HepG2 (cell line): ENCODE measurements at regions not wholly inside any gene's neighbourhood (a gene's known extent, or its start where the extent isn't known, plus 50 kb on each side); places are given as distances from the start of the nearest gene placed in this dataset.
"Not testable (repeated sequence)": the region's sequence is repeated elsewhere in the genome, so short reads cannot be mapped to it uniquely, and the experiment has no call there.

ENCODE experiments used
- ATAC-seq: fragments of 200-7000 bp; cut with Tn5 transposase; 3 replicates; pipeline ENCODE4 v1.9.1; 2020; ENCODE audit warnings: mild to moderate bottlenecking, moderate library complexity
- BruUV-seq: library from RNA; stranded (reverse); fragments of 400-500 nt; replicated peaks from 2 replicates; lab custom pipeline; 2021; lab: Mats Ljungman, UMichigan
- CTCF ChIA-PET: fragments of 300-600 bp; formaldehyde crosslinking; extraction: SDS; loops from one replicate; lab custom pipeline; 2021; ENCODE audit warnings: low total read pairs, inconsistent platforms, low intra/inter-chr PET ratio; lab: Yijun Ruan, JAX
- POLR2A ChIA-PET: fragments of 350-600 bp; sonication (Branson Sonifier 250); formaldehyde crosslinking; loops from one replicate; lab custom pipeline; 2020; ENCODE audit warnings: antibody characterized with exemption, inconsistent platforms; lab: Yijun Ruan, JAX
- DNase-seq: peaks from one replicate; pipeline ENCODE4 v3.0.0-alpha.2; 2015; ENCODE audit warnings: low spot score
- FAIRE-seq: peaks from 3 replicates; lab custom pipeline; 2011; peaks lifted over from hg19 to GRCh38; lab: Jason Lieb, UNC
- H2AFZ ChIP-seq: one replicate; pipeline ENCODE4 v1.6.1; 2011; ENCODE audit warnings: low read length, inconsistent platforms
- H3K27ac ChIP-seq: fragments of 300-600 bp; 3 replicates; pipeline ENCODE4 v1.8.0; 2011; ENCODE audit warnings: mixed run types, mild to moderate bottlenecking, mixed read lengths, low read length, inconsistent platforms; ENCODE audit not compliant: insufficient read depth; ENCODE audit errors: extremely low read length
- H3K27me3 ChIP-seq, 2 experiments: fragments of 200-600 bp in 1 of 2; 2 replicates in 1 of 2; 3 replicates in 1 of 2; pipeline versions ENCODE4 v1.6.0 to v1.8.0; 2011; ENCODE audit warnings: low read length in 2 of 2, mild to moderate bottlenecking in 2 of 2, moderate library complexity in 2 of 2, inconsistent platforms in 1 of 2; ENCODE audit not compliant: insufficient read depth in 2 of 2, control insufficient read depth in 1 of 2
- H3K36me3 ChIP-seq, 2 experiments: fragments of 200-600 bp in 1 of 2; replicated peaks in 1 of 2; 2 replicates in 1 of 2; 3 replicates in 1 of 2; pipeline versions ENCODE4 v1.5.1 to v1.8.0; 2011; ENCODE audit warnings: low read length in 2 of 2, inconsistent platforms in 1 of 2; ENCODE audit not compliant: insufficient read depth in 2 of 2, control insufficient read depth in 1 of 2
- H3K4me1 ChIP-seq: 2 replicates; pipeline ENCODE4 v1.5.1; 2012; ENCODE audit warnings: low read length, inconsistent platforms; ENCODE audit not compliant: insufficient read depth
- H3K4me2 ChIP-seq: 2 replicates; pipeline ENCODE4 v1.6.0; 2011; ENCODE audit warnings: low read depth, low read length, inconsistent platforms
- H3K4me3 ChIP-seq, 3 experiments: fragments of 200-600 bp in 1 of 3; sonication (generic), shearing (Covaris generic) in 1 of 3; replicated peaks in 1 of 3; 2 replicates each; pipeline ENCODE4 v1.5.1; 2011 to 2016; ENCODE audit warnings: low read length in 3 of 3, inconsistent platforms in 2 of 3, low read depth in 2 of 3, mild to moderate bottlenecking in 2 of 3, control low read depth in 1 of 3, mixed read lengths in 1 of 3; ENCODE audit not compliant: insufficient read depth in 1 of 3
- H3K79me2 ChIP-seq: one replicate; pipeline ENCODE4 v1.6.1; 2011; ENCODE audit warnings: low read length, inconsistent platforms; ENCODE audit not compliant: insufficient read depth
- H3K9ac ChIP-seq: 2 replicates; pipeline ENCODE4 v1.6.0; 2011; ENCODE audit warnings: mild to moderate bottlenecking, low read depth, low read length, inconsistent platforms; ENCODE audit not compliant: insufficient read depth
- H3K9me3 ChIP-seq: 2 replicates; pipeline ENCODE4 v1.5.1; 2012; ENCODE audit warnings: mild to moderate bottlenecking, low read length
- H4K20me1 ChIP-seq: 2 replicates; pipeline ENCODE4 v1.6.0; 2011; ENCODE audit warnings: inconsistent platforms, mild to moderate bottlenecking, low read length, moderate library complexity; ENCODE audit not compliant: insufficient read depth
- ZBTB40 ChIP-seq, 2 experiments: fragments of 450-650 bp in 1 of 2; sonication (generic) in 1 of 2; formaldehyde crosslinking in 1 of 2; IDR thresholded peaks; 2 replicates each; pipeline versions ENCODE4 v1.6.1 to v1.8.0; 2016 to 2022; ENCODE audit warnings: antibody characterized with exemption in 1 of 2, mild to moderate bottlenecking in 1 of 2, missing genetic modification reagents in 1 of 2
- WGBS: methylation state at CpG from one replicate; pipeline ENCODE4 v1.1.6; 2017; ENCODE audit warnings: low lambda C conversion rate; 5-methylcytosine and 5-hydroxymethylcytosine counted together
- in situ Hi-C: cut with HindIII; loops from 2 replicates; pipeline ENCODE4 v1.10.0; 2017; ENCODE audit warnings: low pct_unique_long_range_greater_than_20kb; ENCODE audit not compliant: extremely low pct_ligation_motif_present
- intact Hi-C: fragments of 100-400 bp; cut with micrococcal nuclease; formaldehyde crosslinking; loops from one replicate; pipeline ENCODE4 v1.10.0; 2022; ENCODE audit not compliant: unreplicated experiment

- intact Hi-C loops; H3K4me2 ChIP-seq; BruUV-seq; H3K4me1 ChIP-seq; H3K36me3 ChIP-seq; POLR2A ChIA-PET; H3K27me3 ChIP-seq; FAIRE-seq; H3K27ac ChIP-seq; in situ Hi-C loops; H3K9ac ChIP-seq; H3K79me2 ChIP-seq; DNase-seq; H3K4me3 ChIP-seq; H2AFZ ChIP-seq; CTCF ChIA-PET; ATAC-seq; H4K20me1 ChIP-seq; H3K9me3 ChIP-seq; TF ChIP-seq ZBTB40 (CRISPR knock-in tag; IDR thresholded peaks at IDR 0.05): not testable (repeated sequence)
- peak; percentile 68 for TF ChIP-seq ZBTB40 (IDR thresholded peaks at IDR 0.05)
- 7% methylated on average over 3 of the region's 3 CpGs for WGBS
Observed at GRCh38 chr3:125790312-125790711, 178.7 kb upstream of the ROPN1B start.

- H3K36me3 ChIP-seq, CTCF ChIA-PET, BruUV-seq, in situ Hi-C loops, ATAC-seq, H3K9me3 ChIP-seq, H3K9ac ChIP-seq, DNase-seq, H3K4me3 ChIP-seq, H2AFZ ChIP-seq, H3K4me1 ChIP-seq, H3K79me2 ChIP-seq, FAIRE-seq, H3K27me3 ChIP-seq, H3K4me2 ChIP-seq, H3K27ac ChIP-seq, POLR2A ChIA-PET, intact Hi-C loops, H4K20me1 ChIP-seq: not testable (repeated sequence)
- WGBS, result 41% methylated on average over 1 of the region's 1 CpG
Observed at GRCh38 chr3:125791021-125791420, 178.0 kb upstream of the ROPN1B start.
